HCT116 (cell line): ENCODE measurements at regions not wholly inside any gene's neighbourhood (a gene's known extent, or its start where the extent isn't known, plus 50 kb on each side); places are given as distances from the start of the nearest gene placed in this dataset.

ENCODE experiments used
- EGR1 ChIP-seq: IDR thresholded peaks from 2 replicates; pipeline ENCODE4 v1.6.1; 2012; ENCODE audit warnings: low read depth
- RAD21 ChIP-seq: IDR thresholded peaks from 2 replicates; pipeline ENCODE4 v1.6.1; 2012; ENCODE audit warnings: low read depth, mild to moderate bottlenecking
- ZFX ChIP-seq: fragments of 450-650 bp; IDR thresholded peaks from 2 replicates; pipeline ENCODE4 v1.6.1; 2017
- TF ChIP-seq, protein P1 (sequence below), 3 experiments: fragments of 200-600 bp in 1 of 3; sonication (generic) in 1 of 3; IDR thresholded peaks in 2 of 3; conservative IDR thresholded peaks in 1 of 3; 2 replicates each; pipeline ENCODE4 v1.5.1; 2012 to 2017; ENCODE audit warnings: low read depth in 2 of 3, low read length in 2 of 3, antibody characterized with exemption in 1 of 3, borderline replicate concordance in 1 of 3, control low read depth in 1 of 3, mild to moderate bottlenecking in 1 of 3, mixed read lengths in 1 of 3, mixed run types in 1 of 3, moderate library complexity in 1 of 3; ENCODE audit not compliant: insufficient read depth in 1 of 3

DNA sequence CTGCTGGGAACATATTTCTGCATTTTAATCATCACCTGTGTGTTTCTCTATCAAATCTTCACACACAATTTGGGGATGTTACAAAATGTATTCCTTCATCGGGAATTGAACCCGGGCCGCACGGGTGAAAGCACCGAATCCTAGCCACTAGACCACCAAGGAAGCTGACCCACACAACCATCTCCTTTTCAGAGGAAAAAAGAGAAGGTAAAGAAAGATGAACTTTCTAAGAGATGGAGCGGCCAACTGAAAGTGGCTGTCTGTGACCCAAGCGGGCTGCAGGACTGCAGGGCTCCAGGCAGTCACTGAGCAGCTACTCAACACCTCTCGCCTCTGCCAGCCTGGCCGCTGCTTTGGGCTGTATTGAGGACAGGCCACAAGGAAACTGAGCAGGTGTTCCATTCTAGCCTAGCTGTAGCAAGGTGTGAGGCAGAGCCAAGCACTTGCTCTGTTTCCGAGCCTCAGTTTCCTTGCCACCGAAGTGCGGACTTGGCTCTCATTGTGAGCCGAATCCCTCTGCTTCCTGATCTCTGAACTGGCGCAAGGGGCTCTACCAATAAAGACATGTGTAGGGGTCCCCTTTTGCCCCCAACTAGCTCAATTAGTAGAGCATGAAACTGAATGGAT is 156.9 kb upstream of the NBPF11 start:
- no peak for TF ChIP-seq EGR1
- TF ChIP-seq, protein P1, sequence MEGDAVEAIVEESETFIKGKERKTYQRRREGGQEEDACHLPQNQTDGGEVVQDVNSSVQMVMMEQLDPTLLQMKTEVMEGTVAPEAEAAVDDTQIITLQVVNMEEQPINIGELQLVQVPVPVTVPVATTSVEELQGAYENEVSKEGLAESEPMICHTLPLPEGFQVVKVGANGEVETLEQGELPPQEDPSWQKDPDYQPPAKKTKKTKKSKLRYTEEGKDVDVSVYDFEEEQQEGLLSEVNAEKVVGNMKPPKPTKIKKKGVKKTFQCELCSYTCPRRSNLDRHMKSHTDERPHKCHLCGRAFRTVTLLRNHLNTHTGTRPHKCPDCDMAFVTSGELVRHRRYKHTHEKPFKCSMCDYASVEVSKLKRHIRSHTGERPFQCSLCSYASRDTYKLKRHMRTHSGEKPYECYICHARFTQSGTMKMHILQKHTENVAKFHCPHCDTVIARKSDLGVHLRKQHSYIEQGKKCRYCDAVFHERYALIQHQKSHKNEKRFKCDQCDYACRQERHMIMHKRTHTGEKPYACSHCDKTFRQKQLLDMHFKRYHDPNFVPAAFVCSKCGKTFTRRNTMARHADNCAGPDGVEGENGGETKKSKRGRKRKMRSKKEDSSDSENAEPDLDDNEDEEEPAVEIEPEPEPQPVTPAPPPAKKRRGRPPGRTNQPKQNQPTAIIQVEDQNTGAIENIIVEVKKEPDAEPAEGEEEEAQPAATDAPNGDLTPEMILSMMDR (IDR thresholded peaks at IDR 0.05 in 2 of 3, conservative IDR thresholded peaks at IDR 0.05 in 1 of 3; ENCODE audit: borderline replicate concordance in 1 of 3, insufficient read depth in 1 of 3, low read depth in 2 of 3, low read length in 2 of 3): no peak
- no peak for TF ChIP-seq ZFX
- no peak for TF ChIP-seq RAD21
